CD14-positive monocyte (primary cell): ENCODE measurements at regions not wholly inside any gene's neighbourhood (a gene's known extent, or its start where the extent isn't known, plus 50 kb on each side); places are given as distances from the start of the nearest gene placed in this dataset.
"Not testable (repeated sequence)": the region's sequence is repeated elsewhere in the genome, so short reads cannot be mapped to it uniquely, and the experiment has no call there.

Source experiments
- DNase-seq, 3 donors: peaks; one replicate each; pipeline ENCODE4 v3.0.0-alpha.2; 2011 to 2022
- H2AFZ ChIP-seq: 2 replicates; pipeline ENCODE4 v1.6.0; 2012; ENCODE audit warnings: mild to moderate bottlenecking, low read depth, low read length, inconsistent platforms; ENCODE audit not compliant: insufficient read depth, poor library complexity, severe bottlenecking
- H3K27ac ChIP-seq, 2 donors: 1 replicate in 1 of 2; 2 replicates in 1 of 2; pipeline ENCODE4 v1.5.1; 2012 to 2013; ENCODE audit warnings: low read length in 2 of 2, control low read depth in 1 of 2, inconsistent platforms in 1 of 2, low read depth in 1 of 2, mild to moderate bottlenecking in 1 of 2
- H3K27me3 ChIP-seq, 2 donors: one replicate each; pipeline versions ENCODE4 v1.6.0 to v1.6.1; 2011 to 2013; ENCODE audit warnings: low read length in 2 of 2; ENCODE audit not compliant: control insufficient read depth in 2 of 2, insufficient read depth in 2 of 2
- H3K36me3 ChIP-seq, 2 donors: replicated peaks in 1 of 2; 1 replicate in 1 of 2; 2 replicates in 1 of 2; pipeline versions ENCODE4 v1.5.1 to v1.6.1; 2012 to 2013; ENCODE audit warnings: low read length in 2 of 2, control low read depth in 1 of 2, inconsistent platforms in 1 of 2, mild to moderate bottlenecking in 1 of 2; ENCODE audit not compliant: insufficient read depth in 2 of 2, control insufficient read depth in 1 of 2
- H3K4me1 ChIP-seq, 2 donors: 1 replicate in 1 of 2; 2 replicates in 1 of 2; pipeline versions ENCODE4 v1.5.1 to v1.6.1; 2012 to 2013; ENCODE audit warnings: low read length in 2 of 2, control low read depth in 1 of 2, inconsistent platforms in 1 of 2, mild to moderate bottlenecking in 1 of 2, moderate library complexity in 1 of 2; ENCODE audit not compliant: insufficient read depth in 2 of 2, control insufficient read depth in 1 of 2
- H3K4me2 ChIP-seq: replicated peaks from 2 replicates; pipeline ENCODE3; 2012; ENCODE audit warnings: low read length, moderate library complexity, mild to moderate bottlenecking; ENCODE audit not compliant: poor library complexity, severe bottlenecking; ENCODE audit errors: extremely low read depth
- H3K4me3 ChIP-seq, 3 experiments: fragments of 200-600 bp in 1 of 3; sonication (generic) in 1 of 3; replicated peaks in 1 of 3; 1 replicate in 2 of 3; 2 replicates in 1 of 3; pipeline ENCODE4 v1.5.1; 2011 to 2013; ENCODE audit warnings: low read length in 3 of 3, mild to moderate bottlenecking in 3 of 3, control low read depth in 2 of 3, low read depth in 2 of 3, inconsistent platforms in 1 of 3, moderate library complexity in 1 of 3
- H3K79me2 ChIP-seq: 2 replicates; pipeline ENCODE4 v1.6.0; 2012; ENCODE audit warnings: mild to moderate bottlenecking, control low read depth, inconsistent platforms, low read length, moderate library complexity; ENCODE audit not compliant: insufficient read depth
- H3K9ac ChIP-seq: 2 replicates; pipeline ENCODE4 v1.6.0; 2017; ENCODE audit warnings: low read length, mild to moderate bottlenecking; ENCODE audit not compliant: insufficient read depth, poor library complexity, severe bottlenecking
- H3K9me3 ChIP-seq, 2 donors: replicated peaks in 1 of 2; 1 replicate in 1 of 2; 2 replicates in 1 of 2; pipeline versions ENCODE4 v1.5.1 to v1.6.1; 2012 to 2013; ENCODE audit warnings: low read length in 2 of 2, control low read depth in 1 of 2; ENCODE audit not compliant: control insufficient read depth in 1 of 2, insufficient read depth in 1 of 2
- H4K20me1 ChIP-seq: 2 replicates; pipeline ENCODE4 v1.6.0; 2012; ENCODE audit warnings: mild to moderate bottlenecking, low read length, control low read depth, moderate library complexity; ENCODE audit not compliant: insufficient read depth
- H3K27ac Mint-ChIP-seq, 7 donors: one replicate each; pipeline ENCODE4 v1.8.0; 2020; ENCODE audit warnings: mild to moderate bottlenecking in 7 of 7, mixed read lengths in 7 of 7, moderate library complexity in 6 of 7, inconsistent platforms in 2 of 7
- H3K27me3 Mint-ChIP-seq, 3 donors: one replicate each; pipeline ENCODE4 v1.8.0; 2021 to 2022; ENCODE audit warnings: low read depth in 3 of 3, mild to moderate bottlenecking in 3 of 3, mixed read lengths in 3 of 3, moderate library complexity in 3 of 3, inconsistent platforms in 1 of 3
- H3K36me3 Mint-ChIP-seq, 2 donors: one replicate each; pipeline ENCODE4 v1.8.0; 2020; ENCODE audit warnings: mixed read lengths in 2 of 2, inconsistent platforms in 1 of 2, mild to moderate bottlenecking in 1 of 2
- H3K4me1 Mint-ChIP-seq: one replicate; pipeline ENCODE4 v1.8.0; 2020; ENCODE audit warnings: mild to moderate bottlenecking, mixed read lengths
- H3K4me3 Mint-ChIP-seq, 2 donors: one replicate each; pipeline ENCODE4 v1.8.0; 2020; ENCODE audit warnings: mild to moderate bottlenecking in 2 of 2, mixed read lengths in 2 of 2, moderate library complexity in 1 of 2
- H3K9me3 Mint-ChIP-seq, 7 donors: one replicate each; pipeline ENCODE4 v1.8.0; 2020 to 2022; ENCODE audit warnings: mixed read lengths in 7 of 7, mild to moderate bottlenecking in 6 of 7, moderate library complexity in 6 of 7, inconsistent platforms in 2 of 7
- CTCF ChIP-seq: fragments of 200-600 bp; IDR thresholded peaks from one replicate; pipeline ENCODE4 v1.8.0; 2022; ENCODE audit warnings: antibody characterized with exemption, mild to moderate bottlenecking
- WGBS: methylation state at CpG from one replicate; pipeline ENCODE4 v1.1.5; 2013; ENCODE audit warnings: missing lambda C conversion rate; ENCODE audit not compliant: insufficient coverage; 5-methylcytosine and 5-hydroxymethylcytosine counted together
- intact Hi-C, 2 donors: fragments of 100-400 bp; cut with micrococcal nuclease; formaldehyde crosslinking; loops; one replicate each; pipeline versions ENCODE4 v1.15.0 to v1.15.1; 2023

DNA sequence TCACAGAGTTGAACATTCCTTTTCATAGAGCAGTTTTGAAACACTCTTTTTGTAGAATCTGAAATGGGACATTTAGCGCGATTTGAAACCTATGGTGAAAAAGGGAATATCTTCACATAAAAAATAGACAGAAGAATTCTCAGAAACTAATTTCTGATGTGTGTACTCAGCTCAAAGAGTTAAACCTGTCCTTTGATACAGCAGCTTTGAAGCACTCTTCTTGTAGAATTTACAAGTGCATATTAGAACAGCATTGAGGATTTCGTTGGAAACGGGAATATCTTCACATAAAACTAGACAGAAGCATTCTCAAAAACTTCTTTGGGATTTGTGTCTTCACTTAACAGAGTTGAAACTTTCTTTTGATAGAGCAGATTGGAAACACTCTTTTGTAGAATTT, 650.7 kb upstream of the ZNF337 start:
- Histone ChIP-seq H3K79me2 (no peaks in the 10 kb centered on the region), H3K36me3 (no peaks in the 10 kb centered on the region), H3K4me1 (no peaks in the 10 kb centered on the region), H3K27ac (no peak overlapping the region), H3K27me3 (no peaks in the 10 kb centered on the region), H3K4me2 (no peak overlapping the region), H2AFZ (no peak overlapping the region), H3K9ac (no peak overlapping the region), H4K20me1 (no peaks in the 10 kb centered on the region), H3K4me3 (no peak overlapping the region), H3K9me3 (peaks cover 0 to 44% of the 10 kb centered on the region in 2 donors)
- Mint-ChIP-seq H3K36me3 (no peaks in the 10 kb centered on the region), H3K27me3 (no peaks in the 10 kb centered on the region), H3K4me1 (no peaks in the 10 kb centered on the region), H3K27ac (no peak overlapping the region), H3K9me3 (peaks cover 3 to 22% (median 11%) of the 10 kb centered on the region in 7 donors), H3K4me3 (no peak overlapping the region)
- TF ChIP-seq CTCF: no peak
- no CpG with 5 or more reads among the region's 4 CpGs for WGBS
- intact Hi-C loops: no loop called here
- no peak for DNase-seq

- H3K36me3 Mint-ChIP-seq, H3K27me3 Mint-ChIP-seq, H2AFZ ChIP-seq, H3K4me3 Mint-ChIP-seq, H3K79me2 ChIP-seq, H3K4me1 Mint-ChIP-seq, H3K4me3 ChIP-seq, DNase-seq, H3K27ac Mint-ChIP-seq, H3K9ac ChIP-seq, H4K20me1 ChIP-seq, H3K36me3 ChIP-seq, H3K27ac ChIP-seq, H3K4me1 ChIP-seq, intact Hi-C loops, H3K4me2 ChIP-seq, H3K27me3 ChIP-seq: not testable (repeated sequence)
- peaks cover 0 to 20% (median 12%) of the 10 kb centered on the region in 7 donors for H3K9me3 Mint-ChIP-seq
- peaks cover 0 to 10% of the 10 kb centered on the region in 2 donors for H3K9me3 ChIP-seq
- WGBS: no CpG with 5 or more reads among the region's 6 CpGs
Measured at GRCh38 chr20:26340460-26341065, 643.9 kb upstream of the ZNF337 start.
